HFF-Myc (cell line): ENCODE measurements at regions not wholly inside any gene's neighbourhood (a gene's known extent, or its start where the extent isn't known, plus 50 kb on each side); places are given as distances from the start of the nearest gene placed in this dataset.
A peak's percentile ranks its signal among the peaks of the same experiment; 100 is the strongest.

Experiments
- DNase-seq: peaks from one replicate; pipeline ENCODE4 v3.0.0-alpha.2; 2011; ENCODE audit warnings: low read depth; ENCODE audit errors: extremely low read depth
- H3K4me3 ChIP-seq: replicated peaks from 2 replicates; pipeline ENCODE4 v1.5.1; 2011; ENCODE audit warnings: low read depth, mild to moderate bottlenecking, control low read depth, low read length
- CTCF ChIP-seq: IDR thresholded peaks from 2 replicates; pipeline ENCODE4 v1.5.1; 2012; ENCODE audit warnings: mild to moderate bottlenecking, low read depth, low read length, control low read depth; ENCODE audit errors: missing control alignments

GRCh38 chr5:5065472-5065871, 74.7 kb upstream of the ADAMTS16 start:
- no peak for TF ChIP-seq CTCF
- no peak for DNase-seq

GRCh38 chr5:5066276-5067186, 73.6 kb upstream of the ADAMTS16 start:
- H3K4me3 ChIP-seq, result no peak overlapping the region
- DNase-seq, result no peak
- no peak for TF ChIP-seq CTCF

More at GRCh38 chr5:5065472-5065871, 74.7 kb upstream of the ADAMTS16 start:
- H3K4me3 ChIP-seq, result no peak overlapping the region

- no peak overlapping the region for H3K4me3 ChIP-seq
- DNase-seq, result no peak
- no peak for TF ChIP-seq CTCF
These were observed 70.3 kb upstream of the ADAMTS16 start for GRCh38 chr5:5069851-5070250.

- DNase-seq, result no peak
- no peak for TF ChIP-seq CTCF
- no peak overlapping the region for H3K4me3 ChIP-seq
These were observed 68.6 kb upstream of the ADAMTS16 start for GRCh38 chr5:5071554-5071953.

GRCh38 chr5:5077236-5077635, 62.9 kb upstream of the ADAMTS16 start:
- no peak for DNase-seq
- TF ChIP-seq CTCF, result no peak
- H3K4me3 ChIP-seq, result no peak overlapping the region

- no peak overlapping the region for H3K4me3 ChIP-seq
- DNase-seq, result peak; percentile 4
These were observed 61.9 kb upstream of the ADAMTS16 start for GRCh38 chr5:5078009-5078897.

More at GRCh38 chr5:5078009-5078897, 61.9 kb upstream of the ADAMTS16 start:
- TF ChIP-seq CTCF, result peak; percentile 5
